Endothelial cell of umbilical vein (primary cell): ENCODE measurements at regions not wholly inside any gene's neighbourhood (a gene's known extent, or its start where the extent isn't known, plus 50 kb on each side); places are given as distances from the start of the nearest gene placed in this dataset.

Experiments used
- EZH2 ChIP-seq: IDR thresholded peaks from 2 replicates; pipeline ENCODE4 v1.6.1; 2012; ENCODE audit warnings: borderline replicate concordance, low read depth, mild to moderate bottlenecking, moderate library complexity, low read length, inconsistent platforms; ENCODE audit not compliant: severe bottlenecking
- GATA2 ChIP-seq: IDR thresholded peaks from 2 replicates; pipeline ENCODE4 v1.7.0; 2011; ENCODE audit warnings: low read depth, mild to moderate bottlenecking, moderate library complexity, mixed read lengths, low read length; ENCODE audit not compliant: insufficient read length, insufficient read depth
- JUN ChIP-seq: IDR thresholded peaks from 2 replicates; pipeline ENCODE4 v1.6.1; 2011; ENCODE audit warnings: borderline replicate concordance, low read depth; ENCODE audit not compliant: insufficient read length, insufficient read depth
- MYC ChIP-seq: IDR thresholded peaks from one replicate; pipeline ENCODE4 v1.6.1; 2011; ENCODE audit warnings: mild to moderate bottlenecking, low read depth, low read length
- POLR2A ChIP-seq: IDR thresholded peaks from 2 replicates; pipeline ENCODE4 v1.6.1; 2012; ENCODE audit warnings: low read depth, mild to moderate bottlenecking, control low read depth, low read length
- POLR2AphosphoS5 ChIP-seq: IDR thresholded peaks from 2 replicates; pipeline ENCODE4 v1.6.1; 2012; ENCODE audit warnings: low read depth, mild to moderate bottlenecking, control low read depth, low read length, moderate library complexity; ENCODE audit not compliant: insufficient read depth
- TF ChIP-seq, protein P1 (sequence below), 2 donors: IDR thresholded peaks; 1 replicate in 1 of 2; 2 replicates in 1 of 2; pipeline ENCODE4 v1.5.1; 2011; ENCODE audit warnings: low read length in 2 of 2, mild to moderate bottlenecking in 2 of 2, moderate library complexity in 2 of 2, control low read depth in 1 of 2, inconsistent platforms in 1 of 2, low read depth in 1 of 2; ENCODE audit not compliant: insufficient read depth in 1 of 2; ENCODE audit errors: extremely low read depth in 1 of 2
- TF ChIP-seq, protein P2 (sequence below): IDR thresholded peaks from 2 replicates; pipeline ENCODE4 v1.6.1; 2011; ENCODE audit not compliant: insufficient read depth, insufficient read length

DNA sequence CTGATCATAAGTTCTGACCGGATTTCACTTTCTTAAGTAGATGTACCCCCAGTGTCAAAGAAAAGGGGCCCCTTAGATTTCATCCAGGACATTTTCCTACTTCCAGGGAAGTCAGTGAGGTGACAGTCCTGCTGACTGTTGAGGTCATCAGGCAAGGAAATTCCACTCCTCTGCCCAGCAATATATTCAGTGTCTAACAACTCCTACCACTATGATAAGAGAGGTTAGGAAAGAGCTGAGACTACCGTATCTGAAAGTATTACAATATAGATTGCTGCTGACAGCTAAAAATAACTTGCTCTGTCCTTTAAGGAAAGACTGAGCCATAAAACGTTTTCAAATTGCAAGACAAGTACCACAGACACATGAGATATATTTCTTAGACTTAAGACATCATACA lies 325.1 kb downstream of the EFNB2 start:
- TF ChIP-seq EZH2 (no peak), POLR2A (no peak), MYC (no peak), POLR2AphosphoS5 (no peak), JUN (no peak), GATA2 (no peak)
- TF ChIP-seq, protein P1, sequence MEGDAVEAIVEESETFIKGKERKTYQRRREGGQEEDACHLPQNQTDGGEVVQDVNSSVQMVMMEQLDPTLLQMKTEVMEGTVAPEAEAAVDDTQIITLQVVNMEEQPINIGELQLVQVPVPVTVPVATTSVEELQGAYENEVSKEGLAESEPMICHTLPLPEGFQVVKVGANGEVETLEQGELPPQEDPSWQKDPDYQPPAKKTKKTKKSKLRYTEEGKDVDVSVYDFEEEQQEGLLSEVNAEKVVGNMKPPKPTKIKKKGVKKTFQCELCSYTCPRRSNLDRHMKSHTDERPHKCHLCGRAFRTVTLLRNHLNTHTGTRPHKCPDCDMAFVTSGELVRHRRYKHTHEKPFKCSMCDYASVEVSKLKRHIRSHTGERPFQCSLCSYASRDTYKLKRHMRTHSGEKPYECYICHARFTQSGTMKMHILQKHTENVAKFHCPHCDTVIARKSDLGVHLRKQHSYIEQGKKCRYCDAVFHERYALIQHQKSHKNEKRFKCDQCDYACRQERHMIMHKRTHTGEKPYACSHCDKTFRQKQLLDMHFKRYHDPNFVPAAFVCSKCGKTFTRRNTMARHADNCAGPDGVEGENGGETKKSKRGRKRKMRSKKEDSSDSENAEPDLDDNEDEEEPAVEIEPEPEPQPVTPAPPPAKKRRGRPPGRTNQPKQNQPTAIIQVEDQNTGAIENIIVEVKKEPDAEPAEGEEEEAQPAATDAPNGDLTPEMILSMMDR (IDR thresholded peaks at IDR 0.05; ENCODE audit: extremely low read depth in 1 of 2, insufficient read depth in 1 of 2, low read depth in 1 of 2, low read length in 2 of 2): no peak
- TF ChIP-seq, protein P2, sequence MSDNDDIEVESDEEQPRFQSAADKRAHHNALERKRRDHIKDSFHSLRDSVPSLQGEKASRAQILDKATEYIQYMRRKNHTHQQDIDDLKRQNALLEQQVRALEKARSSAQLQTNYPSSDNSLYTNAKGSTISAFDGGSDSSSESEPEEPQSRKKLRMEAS: no peak
